A549 (cell line): ENCODE measurements at regions not wholly inside any gene's neighbourhood (a gene's known extent, or its start where the extent isn't known, plus 50 kb on each side); places are given as distances from the start of the nearest gene placed in this dataset.

Experiments used
- MAZ ChIP-seq: fragments of 150-350 bp; IDR thresholded peaks from 2 replicates; pipeline ENCODE4 v1.6.1; 2014; ENCODE audit warnings: antibody characterized with exemption, low read depth, low read length, borderline replicate concordance
- POLR2A ChIP-seq: IDR thresholded peaks from 2 replicates; pipeline ENCODE4 v1.6.1; 2012; ENCODE audit warnings: mild to moderate bottlenecking, low read length
- TF ChIP-seq, protein P1 (sequence below): fragments of >200 bp; sonication (Bioruptor Twin); formaldehyde crosslinking; IDR thresholded peaks from 3 replicates; pipeline ENCODE4 v1.5.1; 2016

- TF ChIP-seq, protein P1, sequence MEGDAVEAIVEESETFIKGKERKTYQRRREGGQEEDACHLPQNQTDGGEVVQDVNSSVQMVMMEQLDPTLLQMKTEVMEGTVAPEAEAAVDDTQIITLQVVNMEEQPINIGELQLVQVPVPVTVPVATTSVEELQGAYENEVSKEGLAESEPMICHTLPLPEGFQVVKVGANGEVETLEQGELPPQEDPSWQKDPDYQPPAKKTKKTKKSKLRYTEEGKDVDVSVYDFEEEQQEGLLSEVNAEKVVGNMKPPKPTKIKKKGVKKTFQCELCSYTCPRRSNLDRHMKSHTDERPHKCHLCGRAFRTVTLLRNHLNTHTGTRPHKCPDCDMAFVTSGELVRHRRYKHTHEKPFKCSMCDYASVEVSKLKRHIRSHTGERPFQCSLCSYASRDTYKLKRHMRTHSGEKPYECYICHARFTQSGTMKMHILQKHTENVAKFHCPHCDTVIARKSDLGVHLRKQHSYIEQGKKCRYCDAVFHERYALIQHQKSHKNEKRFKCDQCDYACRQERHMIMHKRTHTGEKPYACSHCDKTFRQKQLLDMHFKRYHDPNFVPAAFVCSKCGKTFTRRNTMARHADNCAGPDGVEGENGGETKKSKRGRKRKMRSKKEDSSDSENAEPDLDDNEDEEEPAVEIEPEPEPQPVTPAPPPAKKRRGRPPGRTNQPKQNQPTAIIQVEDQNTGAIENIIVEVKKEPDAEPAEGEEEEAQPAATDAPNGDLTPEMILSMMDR, result no peak
- TF ChIP-seq MAZ (no peak), POLR2A (no peak)
Measured at GRCh38 chr1:94723894-94724293, 96.3 kb upstream of the SLC44A3 start.
